Mucosa of descending colon (tissue), 3 donors: ENCODE measurements at regions not wholly inside any gene's neighbourhood (a gene's known extent, or its start where the extent isn't known, plus 50 kb on each side); places are given as distances from the start of the nearest gene placed in this dataset.

Experiments used
- ATAC-seq: fragments of 200-7000 bp; cut with Tn5 transposase; one replicate; pipeline ENCODE4 v1.9.1; 2020; ENCODE audit warnings: mild to moderate bottlenecking, moderate library complexity
- DNase-seq, 3 donors: peaks; one replicate each; pipeline ENCODE4 v3.0.0-alpha.2; 2020
- H3K36me3 ChIP-seq: fragments of 200-600 bp; one replicate; pipeline ENCODE4 v1.8.0; 2021; ENCODE audit warnings: low read depth, mild to moderate bottlenecking
- H3K4me1 ChIP-seq: fragments of 200-600 bp; one replicate; pipeline ENCODE4 v1.8.0; 2021; ENCODE audit warnings: low read depth, mild to moderate bottlenecking
- H3K4me3 ChIP-seq: fragments of 200-600 bp; one replicate; pipeline ENCODE4 v1.8.0; 2021; ENCODE audit warnings: mild to moderate bottlenecking
- H3K9me3 ChIP-seq: fragments of 200-600 bp; one replicate; pipeline ENCODE4 v1.8.0; 2021; ENCODE audit warnings: mild to moderate bottlenecking
- CTCF ChIP-seq: fragments of 200-600 bp; IDR thresholded peaks from one replicate; pipeline ENCODE4 v1.8.0; 2022; ENCODE audit warnings: antibody characterized with exemption, mild to moderate bottlenecking
- intact Hi-C, 2 donors: fragments of 100-400 bp; cut with DNase I in 1 of 2; cut with micrococcal nuclease in 1 of 2; formaldehyde crosslinking; loops; one replicate each; pipeline versions ENCODE4 v1.11.0 to v1.11.1; 2022; cut with DNase I, micrococcal nuclease
- donor health status: DM: no; HTN: no; CAD: no; lungs with moderate emphysema.
- donor health status: DM: no; HTN: no; CAD: no.
- donor health status: DM: no; HTN: yes; CAD: no.

- ATAC-seq (no peak), DNase-seq (no peak)
- intact Hi-C loops: no loop called here
- no peaks in the 10 kb centered on the region for H3K36me3 ChIP-seq
- no peak overlapping the region for H3K4me3 ChIP-seq
- no peaks in the 10 kb centered on the region for H3K9me3 ChIP-seq
- H3K4me1 ChIP-seq: peaks cover 4% of the 10 kb centered on the region
- TF ChIP-seq CTCF: no peak
Measured at GRCh38 chr1:112268408-112268807, 127.6 kb upstream of the CTTNBP2NL start.

- TF ChIP-seq CTCF: no peak
- ATAC-seq: no peak
- intact Hi-C loops: no loop called here
- DNase-seq: no peak
- Histone ChIP-seq H3K4me3 (no peak overlapping the region), H3K36me3 (no peaks in the 10 kb centered on the region), H3K9me3 (no peaks in the 10 kb centered on the region), H3K4me1 (no peaks in the 10 kb centered on the region)
Measured at GRCh38 chr1:112271270-112271669, 124.7 kb upstream of the CTTNBP2NL start.

GRCh38 chr1:112272101-112272772 is 123.8 kb upstream of the CTTNBP2NL start:
- Histone ChIP-seq H3K9me3 (no peaks in the 10 kb centered on the region), H3K4me3 (no peak overlapping the region), H3K4me1 (no peaks in the 10 kb centered on the region), H3K36me3 (no peaks in the 10 kb centered on the region)
- TF ChIP-seq CTCF: no peak
- intact Hi-C loops: no loop called here
- ATAC-seq: no peak
- no peak for DNase-seq

GRCh38 chr1:112284796-112285195 is 111.2 kb upstream of the CTTNBP2NL start:
- Histone ChIP-seq H3K9me3 (no peaks in the 10 kb centered on the region), H3K36me3 (no peaks in the 10 kb centered on the region), H3K4me1 (no peaks in the 10 kb centered on the region), H3K4me3 (no peak overlapping the region)
- no peak for TF ChIP-seq CTCF
- intact Hi-C loops: no loop called here
- DNase-seq: no peak
- ATAC-seq: no peak

GRCh38 chr1:112285316-112285715 is 110.7 kb upstream of the CTTNBP2NL start:
- H3K36me3 ChIP-seq: no peaks in the 10 kb centered on the region

More at GRCh38 chr1:112285316-112285715, 110.7 kb upstream of the CTTNBP2NL start:
- Histone ChIP-seq H3K9me3 (no peaks in the 10 kb centered on the region), H3K4me1 (no peaks in the 10 kb centered on the region), H3K4me3 (no peak overlapping the region)
- no peak for TF ChIP-seq CTCF
- DNase-seq (no peak), ATAC-seq (no peak)
- intact Hi-C loops: no loop called here
